ENCODE measurements at regions not wholly inside any gene's neighbourhood (a gene's known extent, or its start where the extent isn't known, plus 50 kb on each side); places are given as distances from the start of the nearest gene placed in this dataset.
"Not testable (repeated sequence)": the region's sequence is repeated elsewhere in the genome, so short reads cannot be mapped to it uniquely, and the experiment has no call there.

DNA sequence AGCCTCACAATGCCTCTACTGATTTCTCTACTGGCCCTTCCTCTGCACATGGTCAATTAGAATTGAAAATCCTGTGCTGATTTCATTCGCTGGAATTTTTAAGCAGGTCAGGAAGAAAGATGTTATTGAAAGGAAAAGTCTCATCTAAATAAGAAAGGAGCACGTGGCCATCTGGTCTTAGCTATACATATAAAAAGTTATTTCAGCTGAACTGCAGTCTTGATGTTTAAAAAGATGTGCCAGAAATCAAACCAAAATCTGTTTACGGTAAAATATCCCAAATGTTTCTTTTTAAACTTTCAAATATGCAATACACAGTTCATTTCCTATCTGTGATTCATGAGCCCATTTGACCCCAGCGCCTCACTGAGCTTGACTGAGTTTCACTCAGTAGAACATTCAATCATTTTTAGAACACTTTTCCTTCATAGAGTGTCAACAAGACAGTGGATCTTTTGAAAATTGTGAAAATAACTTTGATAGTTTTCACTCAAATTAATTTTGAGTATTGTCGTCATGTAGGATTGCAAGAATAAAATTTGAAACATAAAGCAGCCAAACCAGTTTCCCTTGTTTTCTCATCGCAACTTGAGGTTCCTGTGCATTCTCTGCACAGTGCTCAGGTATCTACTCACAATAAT is 293.6 kb downstream of the PTPRC start:
- DNase-seq: peak in 8 of 56 donors; percentile 9 to 62 (median 22)

DNA sequence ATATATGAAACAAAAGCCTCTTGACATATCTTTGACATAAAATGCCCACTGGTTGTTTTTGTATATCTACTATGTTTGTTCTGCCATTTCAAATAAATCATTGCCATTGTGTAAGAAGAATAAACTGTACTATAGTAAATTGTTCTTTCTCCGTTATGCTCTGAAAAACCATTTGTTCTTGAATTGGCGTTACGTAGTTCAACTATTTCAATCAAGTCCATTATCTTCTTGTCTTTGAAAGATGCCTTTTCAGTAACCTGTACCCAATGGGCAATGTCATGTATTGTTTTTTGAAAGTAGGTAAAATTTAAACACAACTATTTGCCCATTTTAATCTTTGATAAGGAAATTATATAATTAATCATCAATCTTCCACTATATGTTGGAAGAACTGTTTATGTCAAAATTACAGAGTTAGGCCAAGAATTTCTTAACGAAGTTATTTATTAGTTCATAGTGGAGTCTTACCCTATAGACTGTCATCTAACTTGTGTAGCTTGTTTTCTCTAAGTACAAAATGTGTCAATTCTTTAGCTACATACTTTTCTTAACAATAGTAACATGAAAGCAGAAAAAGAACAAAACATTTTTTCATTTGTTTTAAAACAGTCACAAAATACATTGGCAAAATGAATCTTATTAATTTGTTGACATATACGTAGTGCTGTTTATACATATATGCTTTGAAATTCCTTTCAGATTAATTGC is 294.8 kb downstream of the PTPRC start:
- no peak for DNase-seq

DNA sequence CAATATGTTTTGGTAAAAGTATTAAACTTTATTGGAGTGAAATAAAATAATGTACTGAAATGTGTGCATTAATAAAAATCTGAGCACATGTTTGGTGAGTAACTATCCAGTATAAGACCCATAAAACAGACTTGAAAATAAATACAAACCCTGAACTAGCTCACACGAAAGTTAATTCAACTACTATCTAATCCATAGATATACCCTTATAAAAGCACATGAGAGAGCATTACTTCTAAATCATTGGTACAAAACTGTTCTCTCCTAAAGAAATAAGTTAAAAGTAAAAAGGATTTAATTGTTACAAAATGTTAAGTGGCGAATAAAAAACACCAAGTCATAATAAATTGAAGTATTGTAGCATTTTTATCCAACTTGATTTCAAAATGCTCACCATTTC is 295.6 kb downstream of the PTPRC start:
- DNase-seq: no peak

DNA sequence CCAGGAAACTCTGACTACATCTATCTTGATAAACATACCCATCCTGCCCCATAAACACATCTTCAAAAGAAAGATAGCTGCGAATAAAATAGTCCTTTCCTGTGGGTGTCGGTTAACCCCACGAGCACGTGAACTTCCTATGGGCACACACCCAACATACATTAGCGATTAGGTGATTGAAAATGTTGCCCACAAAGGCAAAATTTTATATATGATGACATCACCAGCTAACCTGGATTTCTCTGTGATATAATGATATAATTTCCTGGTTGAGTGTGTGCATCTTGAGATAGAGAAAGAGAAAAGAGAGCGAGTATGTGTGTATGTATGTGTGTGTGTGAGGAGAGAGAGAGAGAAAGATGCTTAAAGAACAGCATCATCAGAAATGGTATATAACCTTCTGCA is 296.1 kb downstream of the PTPRC start:
- no peak for DNase-seq

DNA sequence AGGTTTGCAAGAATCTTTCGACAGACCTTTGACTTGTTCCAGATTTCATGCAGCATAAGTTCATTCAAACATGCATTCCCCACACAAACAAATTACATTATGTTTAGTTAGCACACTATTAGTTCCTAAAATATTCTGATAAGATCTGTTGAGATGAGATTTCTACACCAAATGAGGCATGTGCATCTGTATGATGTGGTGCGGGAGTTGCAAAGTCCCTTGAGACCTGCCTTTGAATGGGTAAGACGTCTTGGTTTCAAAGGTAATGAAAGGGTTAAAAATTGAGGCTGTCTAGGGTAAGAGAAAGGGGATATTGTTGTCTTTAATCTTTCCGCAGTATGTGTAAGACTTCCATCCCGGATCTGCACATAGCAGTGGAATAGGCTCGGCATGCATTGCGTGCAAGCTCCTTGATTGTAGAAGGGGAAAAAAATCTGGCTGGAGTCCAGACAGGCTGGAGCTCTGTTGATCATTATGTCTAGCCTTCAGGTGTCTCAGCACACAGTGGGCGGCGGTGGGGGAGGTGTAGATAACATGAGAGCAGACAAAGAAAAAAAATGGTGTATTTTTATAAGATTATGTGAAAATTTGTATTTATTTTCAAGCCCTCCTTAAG is 296.6 kb downstream of the PTPRC start:
- DNase-seq: peak in 45 of 56 donors; percentile 5 to 78 (median 43)

DNA sequence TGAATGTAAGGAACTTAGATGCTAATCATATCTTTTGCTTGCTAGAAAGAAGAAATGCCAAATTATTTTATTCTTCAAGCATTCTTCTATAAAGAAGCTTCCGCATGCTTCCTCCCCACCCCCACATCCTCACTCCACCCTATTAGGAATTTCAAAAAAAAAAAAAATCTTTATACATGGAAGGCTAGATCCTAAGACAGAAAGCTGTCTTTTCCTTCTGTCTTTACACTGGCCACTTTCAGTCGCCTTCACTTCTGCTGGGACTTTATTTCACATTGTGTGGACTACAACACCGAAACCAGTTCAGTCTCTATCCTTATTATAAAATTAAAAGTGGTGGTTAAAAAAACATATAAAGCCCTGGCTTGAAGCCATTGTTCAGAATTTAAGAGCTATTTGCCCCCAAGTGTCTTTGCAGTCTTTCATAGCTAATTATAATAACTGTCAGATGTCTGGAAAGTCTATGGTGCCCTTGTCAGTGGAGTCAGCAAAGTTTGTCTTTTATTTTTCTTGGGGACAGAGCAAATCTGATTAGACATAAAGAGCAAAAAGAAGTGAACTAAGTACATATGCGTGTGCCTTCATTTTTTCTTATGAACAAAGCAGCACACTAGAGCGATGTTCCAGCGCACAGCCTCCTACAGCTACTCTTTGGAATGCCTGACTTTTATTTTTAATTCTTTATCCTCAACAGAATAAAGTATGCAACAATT is 297.7 kb downstream of the PTPRC start:
- peak in 2 of 56 donors; percentile 15 to 28 for DNase-seq

DNA sequence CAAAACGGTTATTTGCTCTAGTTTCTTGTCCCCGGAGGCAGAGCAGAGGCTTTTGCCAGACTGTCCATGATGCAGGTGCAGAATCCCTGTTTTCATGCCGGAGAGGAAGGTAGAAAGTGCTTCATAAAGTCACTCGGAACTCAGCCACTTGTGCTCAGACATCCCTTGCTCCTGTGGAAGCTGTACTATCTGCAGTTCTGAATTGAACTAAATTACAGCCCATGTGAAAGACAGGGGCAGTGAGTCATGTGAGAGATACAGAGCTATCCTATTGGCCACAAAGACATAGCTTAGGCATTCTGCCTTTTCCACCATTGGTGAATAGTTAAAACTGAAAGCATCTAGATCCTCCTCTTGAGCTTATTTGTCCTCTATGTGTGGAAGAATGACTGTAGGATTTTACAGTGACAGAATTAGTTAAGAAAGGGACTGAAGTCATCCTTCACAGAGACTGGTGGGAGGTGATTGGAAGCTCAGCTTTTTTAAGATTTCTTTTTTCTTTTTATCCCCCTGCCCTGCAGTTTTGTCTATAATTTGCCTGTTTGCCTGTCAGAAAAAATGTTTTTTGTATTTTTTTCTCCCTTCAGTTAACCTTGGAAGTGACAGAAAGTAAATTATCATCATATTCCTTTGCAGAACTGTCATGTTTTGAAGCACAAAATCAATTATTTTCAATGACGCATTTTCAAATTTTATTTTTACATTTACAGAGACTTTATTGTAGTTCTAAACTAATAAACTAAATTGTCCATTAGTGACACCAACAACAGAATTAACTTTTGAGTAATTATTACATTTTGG is 298.6 kb downstream of the PTPRC start:
- peak in 52 of 56 donors; percentile 11 to 93 (median 64) for DNase-seq

DNA sequence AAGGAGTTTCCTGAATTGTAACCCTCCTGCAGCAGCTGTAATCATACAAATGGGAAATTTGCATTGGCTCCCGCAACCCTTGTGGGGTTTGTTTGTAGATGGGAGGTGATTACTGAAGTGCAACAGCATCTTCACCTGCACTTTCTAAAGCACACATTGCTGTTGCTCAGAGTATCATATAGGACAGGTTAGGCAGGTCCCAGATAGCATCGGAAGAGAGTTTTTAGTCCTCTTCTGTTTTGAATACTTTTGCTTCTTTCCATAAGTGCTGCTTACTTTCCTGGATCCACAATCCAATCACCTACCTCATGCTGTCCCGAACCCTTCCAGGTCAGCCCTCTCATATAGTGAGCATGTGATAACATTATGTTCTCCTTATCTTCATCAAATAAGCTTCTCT is 300.4 kb downstream of the PTPRC start:
- DNase-seq: no peak

DNA sequence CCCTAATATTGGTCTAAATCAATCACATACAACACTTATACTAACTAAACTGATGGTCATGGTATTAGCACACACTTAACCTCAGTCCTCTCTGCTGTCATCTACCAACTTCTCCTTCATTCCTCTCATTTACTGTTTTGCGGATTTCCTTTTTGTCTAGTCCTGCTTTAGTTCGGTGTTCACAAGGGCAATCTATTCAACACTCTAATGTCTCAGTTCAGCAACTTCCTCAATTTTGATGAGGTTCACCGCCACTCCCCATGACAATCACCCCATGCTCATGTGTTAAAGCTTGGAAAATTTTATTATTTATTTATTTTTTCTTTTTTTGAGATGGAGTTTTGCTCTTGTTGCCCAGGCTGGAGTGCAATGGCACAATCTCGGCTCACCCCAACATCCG is 301.1 kb downstream of the PTPRC start:
- no peak for DNase-seq

DNA sequence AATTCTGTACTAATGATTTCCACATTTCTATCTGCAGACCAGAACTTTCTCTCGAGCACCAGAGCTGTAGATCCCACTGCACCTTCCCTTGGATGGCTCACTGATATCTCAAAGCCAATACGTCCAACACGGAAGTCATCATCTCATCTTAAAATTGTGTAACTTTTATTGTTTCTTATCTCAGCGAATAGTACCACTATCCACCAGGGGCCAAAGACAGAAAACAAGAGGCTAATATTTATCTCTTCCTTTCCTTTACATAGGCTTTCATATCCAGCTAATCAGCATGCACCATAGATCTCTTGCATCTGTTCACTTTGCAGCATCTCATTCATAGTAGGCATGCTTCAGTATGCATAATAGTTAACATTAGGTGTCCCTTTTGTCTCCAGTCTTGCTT is 303.6 kb downstream of the PTPRC start:
- no peak for DNase-seq

DNA sequence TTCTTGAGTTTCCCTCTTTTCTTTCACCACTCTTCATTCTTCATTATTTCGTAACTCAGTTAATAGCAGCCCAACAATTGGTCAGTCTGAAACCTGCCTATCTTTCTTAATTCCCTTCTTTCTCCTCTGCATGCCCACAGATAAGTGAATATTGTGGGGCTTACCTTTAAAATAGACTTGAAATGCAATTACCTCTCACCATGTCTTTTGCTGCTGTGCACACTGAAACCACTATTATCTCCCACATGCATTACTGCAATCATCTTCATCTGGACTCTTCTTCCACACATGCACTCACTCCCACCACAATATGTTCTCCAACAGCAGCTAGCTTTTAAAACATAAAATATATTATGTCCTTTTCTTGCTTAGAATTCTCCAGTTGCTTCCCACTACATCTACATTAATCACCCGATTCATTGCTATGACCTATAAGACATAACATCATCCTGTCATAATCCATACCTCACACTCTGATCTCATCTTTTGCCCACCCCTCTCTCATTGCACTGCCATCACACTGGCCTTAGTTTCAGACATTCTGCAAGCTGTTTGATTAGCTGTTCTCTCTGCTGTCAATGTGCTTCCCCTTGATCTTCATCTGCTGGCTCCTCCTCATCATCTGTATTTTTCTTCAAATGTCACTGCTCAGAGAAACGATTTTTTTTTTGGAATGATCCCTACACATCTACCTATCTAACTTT is 304.8 kb downstream of the PTPRC start:
- no peak for DNase-seq

DNA sequence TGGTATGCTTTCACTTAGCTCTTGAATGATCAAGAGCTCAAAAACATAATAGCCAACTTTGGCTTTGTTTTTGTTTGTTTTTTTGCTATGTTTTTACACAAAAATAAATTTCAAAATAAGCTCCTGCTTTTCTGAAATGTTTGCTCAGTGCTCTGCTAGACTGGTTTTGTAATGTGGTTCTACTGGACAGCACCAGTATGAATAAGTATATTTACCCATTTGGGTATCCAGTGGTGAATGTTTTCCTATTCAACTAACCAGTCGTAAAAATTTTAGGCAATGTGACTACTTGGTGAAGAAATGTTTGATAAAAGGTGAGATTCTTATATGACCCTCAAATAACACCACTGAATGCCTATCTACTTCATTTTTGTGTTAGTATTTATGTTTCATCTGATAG is 308.6 kb downstream of the PTPRC start:
- no peak for DNase-seq

DNA sequence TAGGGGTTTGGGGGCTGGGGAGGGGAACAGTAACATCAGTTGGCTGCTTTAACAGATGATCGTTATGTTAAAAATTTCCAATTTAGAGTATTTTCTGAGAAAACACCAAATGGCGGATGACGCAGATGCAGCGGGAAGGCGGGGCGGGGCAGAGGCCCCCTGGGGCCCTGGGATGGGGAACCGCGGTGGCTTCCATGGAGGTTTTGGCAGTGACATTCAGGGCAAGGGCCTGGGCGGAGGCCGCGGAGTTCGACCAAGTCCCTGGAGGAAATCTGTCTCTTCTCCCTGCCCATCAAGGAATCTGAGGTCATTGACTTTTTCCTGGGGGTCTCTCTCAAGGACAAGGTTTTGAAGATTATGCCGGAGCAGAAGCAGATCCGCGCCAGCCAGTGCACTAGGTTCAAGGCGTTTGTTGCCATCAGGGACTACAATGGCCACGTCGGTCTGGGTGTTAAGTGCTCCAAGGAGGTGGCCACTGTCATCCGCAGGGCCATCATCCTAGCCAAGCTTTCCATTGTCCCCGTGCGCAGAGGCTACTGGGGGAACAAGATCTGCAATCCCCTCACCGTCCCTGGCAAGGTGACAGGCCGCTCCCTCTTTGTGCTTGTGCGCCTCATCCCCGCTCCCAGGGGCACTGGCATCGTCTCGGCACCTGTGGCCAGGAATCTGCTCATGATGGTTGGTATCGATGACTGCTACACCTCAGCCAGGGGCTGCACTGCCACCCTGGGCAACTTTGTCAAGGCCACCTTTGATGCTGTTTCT is 310.2 kb downstream of the PTPRC start:
- no peak for DNase-seq

DNA sequence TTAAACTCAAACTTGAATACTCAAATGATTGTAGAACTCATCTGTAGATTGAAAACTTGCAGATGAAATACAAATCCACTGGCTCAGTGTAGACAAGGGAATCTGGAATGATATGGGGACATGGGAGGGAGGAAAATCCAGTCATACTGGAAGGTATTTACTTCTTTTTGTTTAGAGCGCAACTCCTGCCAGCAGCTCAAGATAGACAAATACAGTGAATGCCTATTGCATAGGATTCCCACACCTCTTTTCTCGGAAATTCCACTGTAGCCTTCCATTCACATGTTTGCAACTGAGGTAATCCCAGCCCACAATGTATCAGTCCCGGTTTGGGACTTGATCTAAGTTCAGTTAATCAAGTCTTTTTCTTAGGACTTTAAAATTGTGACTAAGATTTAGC is 311.2 kb downstream of the PTPRC start:
- no peak for DNase-seq

DNA sequence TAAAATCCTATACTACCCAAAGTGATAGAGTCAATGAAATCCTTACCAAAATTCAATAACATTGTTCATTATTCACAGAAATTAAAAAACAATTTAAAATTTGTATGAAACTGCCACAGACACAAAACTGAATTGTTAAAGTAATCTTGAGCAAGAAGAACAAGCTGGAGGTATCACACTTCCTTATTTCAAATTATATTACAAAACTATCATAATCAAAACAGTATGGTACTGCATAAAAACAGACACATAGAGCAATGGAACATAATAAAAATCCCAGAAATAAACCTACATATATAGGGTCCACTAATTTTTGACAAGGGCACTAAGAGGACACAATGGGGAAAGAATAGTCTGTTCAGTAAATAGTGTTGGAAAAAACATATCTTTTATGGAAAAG is 316.2 kb downstream of the PTPRC start:
- no peak for DNase-seq

DNA sequence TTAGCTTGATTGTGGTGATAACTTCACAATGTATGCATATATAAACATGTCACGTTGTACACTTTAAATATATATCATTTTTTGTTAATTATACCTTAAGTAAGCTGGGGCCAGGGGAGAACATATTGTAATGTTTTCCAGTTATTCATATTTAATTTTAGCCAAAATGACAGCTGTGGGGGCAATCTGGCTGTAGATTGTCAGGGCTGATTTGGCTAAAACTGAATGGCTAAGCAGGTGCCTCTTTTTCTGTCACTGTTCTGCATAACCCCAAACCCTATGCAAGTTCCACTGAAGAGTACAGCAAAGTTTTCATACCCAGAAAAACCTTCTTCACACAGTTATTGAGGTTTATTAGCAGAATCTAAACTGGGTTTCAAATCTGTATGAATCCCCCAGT is 318.2 kb downstream of the PTPRC start:
- no peak for DNase-seq

DNA sequence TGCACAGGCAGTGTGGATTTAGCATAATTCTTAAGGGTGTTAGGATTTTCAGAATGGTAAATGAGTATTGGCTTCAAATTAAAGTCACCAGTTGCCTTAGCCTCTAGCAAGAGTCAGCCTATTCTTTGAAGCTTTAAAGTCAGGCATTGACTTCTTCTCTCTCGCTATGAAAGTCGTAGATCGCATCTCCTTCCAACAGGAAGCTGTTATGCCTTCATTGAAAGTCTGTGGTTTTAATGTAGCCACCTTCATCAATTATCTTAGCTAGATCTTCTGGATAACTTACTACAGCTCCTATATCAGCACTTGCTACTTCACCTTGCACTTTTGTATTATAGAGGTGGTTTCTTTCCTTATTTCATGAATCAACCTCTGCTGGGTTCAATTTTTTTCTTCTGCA is 320.2 kb downstream of the PTPRC start:
- DNase-seq: no peak

DNA sequence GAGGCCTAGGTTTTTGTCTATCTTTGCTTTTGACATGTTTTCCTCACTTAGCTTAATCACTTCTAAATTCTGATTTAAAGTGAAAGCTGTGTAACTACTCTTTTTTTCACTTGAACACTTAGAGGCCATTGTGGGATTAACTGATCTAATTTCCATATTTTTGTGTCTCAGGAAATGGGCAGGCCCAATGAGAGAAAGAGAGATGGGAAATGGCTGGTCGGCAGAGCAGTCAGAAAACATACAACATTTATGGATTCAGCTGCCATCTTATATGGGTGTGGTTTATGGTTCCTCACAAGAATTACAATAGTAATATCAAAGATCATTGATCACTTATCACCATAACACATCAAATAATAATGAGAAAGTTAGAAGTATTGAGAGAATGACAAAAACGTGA is 320.8 kb downstream of the PTPRC start:
- DNase-seq: no peak

DNA sequence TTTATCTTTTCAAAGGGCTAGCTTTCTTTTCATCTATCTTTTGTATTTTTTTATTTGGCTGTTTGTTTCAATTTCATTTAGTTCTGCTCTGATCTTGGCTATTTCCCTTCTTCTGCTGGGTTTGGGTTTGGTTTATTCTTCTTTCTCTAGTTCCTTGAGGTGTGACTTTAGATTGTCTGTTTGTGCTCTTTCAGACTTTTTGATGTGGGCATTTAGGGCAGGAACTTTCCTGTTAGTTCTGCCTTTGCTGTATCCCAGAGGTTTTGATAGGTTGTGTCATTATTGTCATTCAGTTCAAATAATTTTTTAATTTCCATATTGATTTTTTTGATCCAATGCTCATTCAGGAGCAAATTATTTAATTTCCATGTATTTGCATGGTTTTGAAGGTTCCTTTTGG is 325.0 kb downstream of the PTPRC start:
- not testable (repeated sequence) for DNase-seq

DNA sequence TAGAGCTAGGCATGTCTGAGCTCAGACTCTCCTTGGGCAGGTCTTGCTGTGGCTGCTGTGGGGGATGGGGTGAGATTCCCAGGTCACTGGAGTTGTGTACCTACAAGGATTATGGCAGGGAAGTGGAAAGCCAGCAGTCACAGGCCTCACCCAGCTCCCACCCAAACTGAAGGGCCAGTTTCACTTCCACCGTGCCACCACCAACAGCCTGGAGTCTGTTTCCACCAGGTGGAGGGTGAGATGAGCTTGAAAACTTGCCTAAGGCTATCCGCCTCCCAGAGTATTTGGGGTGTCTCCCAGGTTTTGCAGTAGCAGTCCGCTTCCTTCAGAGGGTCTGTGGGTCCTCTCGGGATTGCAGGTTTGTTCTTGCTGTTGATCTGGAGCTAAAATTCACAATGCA is 327.7 kb downstream of the PTPRC start:
- no peak for DNase-seq

Measured in nucleus accumbens (tissue), 56 donors.